GM11168 (cell line): ENCODE measurements at regions not wholly inside any gene's neighbourhood (a gene's known extent, or its start where the extent isn't known, plus 50 kb on each side); places are given as distances from the start of the nearest gene placed in this dataset.
"Not testable (repeated sequence)": the region's sequence is repeated elsewhere in the genome, so short reads cannot be mapped to it uniquely, and the experiment has no call there.

ENCODE experiments used
- in situ Hi-C: fragments of 300-500 bp; cut with MboI; formaldehyde crosslinking; loops from one replicate; pipeline ENCODE4 v1.12.0; 2022; ENCODE audit warnings: low sequenced_read_pairs; ENCODE audit not compliant: unreplicated experiment

DNA sequence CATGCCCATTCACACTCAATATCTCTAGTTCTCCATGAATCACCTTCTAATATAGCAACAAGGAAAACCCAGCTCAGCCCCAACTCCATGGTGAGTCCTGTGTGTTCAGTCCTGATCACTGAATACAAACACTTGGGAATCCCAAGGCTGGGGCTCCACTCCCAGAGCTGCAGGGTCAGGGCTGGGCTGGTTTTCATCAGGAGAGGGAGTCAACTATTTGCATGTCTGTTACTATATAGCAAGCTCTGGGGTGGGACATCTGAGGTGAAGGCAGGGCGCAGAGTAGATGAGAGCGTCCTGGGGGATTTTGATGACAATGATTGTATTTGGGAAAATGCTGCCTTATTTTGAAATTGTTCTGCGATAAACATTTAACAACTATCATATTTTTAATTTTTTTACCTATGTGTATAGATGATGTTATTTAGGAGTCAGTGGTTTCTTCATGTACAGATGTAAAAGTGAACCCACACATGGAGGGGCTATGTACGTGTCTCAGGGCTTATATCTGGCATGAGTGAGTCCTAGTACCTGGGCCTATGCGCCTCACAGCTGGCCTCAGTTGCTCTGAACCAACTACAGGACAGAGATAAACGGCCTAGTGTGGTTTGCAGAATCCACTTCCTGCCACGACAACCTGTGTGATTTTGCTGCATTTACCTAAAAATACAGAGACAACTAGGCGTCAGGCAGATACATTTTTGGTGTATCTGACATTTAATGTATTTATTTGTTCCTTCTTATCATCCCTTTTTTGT, 603.7 kb downstream of the TMEM121 start:
- in situ Hi-C loops: not testable (repeated sequence)

DNA sequence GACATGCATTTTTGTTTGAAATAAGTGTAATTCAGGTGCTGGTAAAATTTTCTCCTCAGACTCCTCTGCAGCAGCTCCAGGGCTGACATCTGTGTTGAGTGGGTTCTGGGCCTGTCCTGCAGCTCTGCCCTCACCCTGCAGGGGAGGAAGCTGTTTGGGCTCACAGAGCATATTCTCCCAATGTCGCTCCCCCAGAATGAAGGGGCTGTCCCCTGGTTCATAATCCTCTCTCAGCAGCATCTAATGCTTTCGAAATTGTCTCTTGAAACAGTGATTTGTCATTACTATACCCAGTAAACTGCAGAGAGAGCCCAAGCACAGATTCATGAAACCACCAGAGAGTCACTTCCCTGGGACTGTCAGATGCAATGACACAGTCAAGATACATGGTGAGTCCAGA, 606.7 kb downstream of the TMEM121 start:
- in situ Hi-C loops: not testable (repeated sequence)

DNA sequence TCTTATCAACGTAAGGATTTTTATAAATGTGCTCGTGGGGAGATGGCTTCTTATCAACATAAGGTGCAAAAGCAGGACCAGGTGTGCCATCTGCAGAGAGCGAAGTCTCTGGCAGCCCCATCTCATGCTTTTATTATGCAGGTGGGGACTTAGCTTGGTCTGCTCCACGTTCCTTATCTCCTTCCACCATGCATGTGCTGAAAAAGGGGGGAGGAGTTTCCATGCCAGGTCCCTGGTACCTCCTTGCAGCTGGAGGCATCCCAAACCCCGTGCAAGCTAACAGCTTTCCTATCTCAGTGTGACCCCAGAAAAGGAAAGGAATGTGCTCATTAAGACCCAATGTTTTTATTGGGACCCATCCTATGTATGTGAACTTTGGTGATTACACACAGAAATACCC, 608.5 kb downstream of the TMEM121 start:
- in situ Hi-C loops: no loop called here

DNA sequence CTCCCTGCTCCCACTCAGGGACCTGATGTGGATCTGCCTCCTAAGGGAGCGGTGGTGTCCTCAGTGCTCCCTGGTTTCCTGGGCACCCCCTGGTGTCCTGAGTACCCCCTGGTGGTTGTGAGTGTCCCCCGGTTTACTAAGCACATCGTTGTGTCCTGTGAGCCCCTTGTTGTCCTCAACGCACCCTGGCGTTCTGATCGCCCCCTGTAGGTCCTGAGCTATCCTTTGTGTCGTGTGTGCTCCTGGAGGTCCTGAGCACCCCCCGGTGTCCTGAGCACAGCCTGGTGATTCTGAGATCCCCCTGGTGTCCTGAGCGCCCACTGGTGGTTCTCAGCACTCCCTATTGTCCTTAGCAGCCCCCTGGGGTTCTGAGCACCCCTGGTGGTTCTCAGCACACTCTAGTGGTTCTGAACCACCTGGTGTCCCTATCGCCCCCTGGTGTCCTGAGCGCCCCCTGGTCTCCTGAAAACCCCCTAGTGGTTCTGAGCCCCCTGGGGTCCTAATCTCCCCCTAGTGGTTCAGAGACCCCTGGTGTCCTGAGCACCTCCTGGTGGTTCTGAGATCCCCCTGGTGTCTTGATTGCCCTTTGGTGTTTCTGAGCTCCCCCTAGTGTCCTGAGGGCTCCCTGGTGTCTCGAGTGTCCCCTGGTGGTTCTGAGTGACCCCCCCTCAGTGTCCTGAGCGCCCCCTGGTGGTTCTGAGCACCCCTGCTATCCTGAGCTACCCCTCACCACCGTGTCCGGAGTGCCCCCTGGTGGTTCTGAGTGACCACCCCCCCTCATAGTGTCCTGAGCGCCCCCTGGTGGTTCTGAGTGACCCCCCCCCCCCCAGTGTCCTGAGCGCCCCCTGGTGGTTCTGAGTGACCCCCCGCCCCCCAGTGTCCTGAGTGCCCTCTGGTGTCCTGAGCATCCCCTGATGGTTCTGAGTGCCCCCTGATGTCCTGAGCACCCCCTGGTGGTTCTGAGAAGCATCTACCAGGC, 615.1 kb downstream of the TMEM121 start:
- in situ Hi-C loops: no loop called here

DNA sequence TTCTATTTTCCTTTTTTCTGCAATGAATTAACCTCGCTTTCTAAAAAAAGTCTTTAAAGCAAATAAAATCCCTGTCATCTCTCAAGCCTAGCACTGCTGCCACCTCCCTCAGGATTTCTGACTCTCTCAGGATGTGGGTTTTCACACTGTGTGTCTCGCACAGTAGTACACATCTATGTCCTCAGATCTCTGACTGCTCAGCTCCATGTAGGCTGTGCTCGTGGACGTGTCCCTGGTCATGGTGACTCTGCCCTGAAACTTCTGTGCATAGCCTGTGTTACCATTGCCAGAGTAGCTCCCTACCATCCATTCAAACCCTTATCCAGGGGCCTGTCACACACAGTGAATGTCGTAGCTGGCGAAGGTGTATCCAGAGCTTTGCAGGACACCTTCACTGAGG, 619.3 kb downstream of the TMEM121 start:
- in situ Hi-C loops: not testable (repeated sequence)

DNA sequence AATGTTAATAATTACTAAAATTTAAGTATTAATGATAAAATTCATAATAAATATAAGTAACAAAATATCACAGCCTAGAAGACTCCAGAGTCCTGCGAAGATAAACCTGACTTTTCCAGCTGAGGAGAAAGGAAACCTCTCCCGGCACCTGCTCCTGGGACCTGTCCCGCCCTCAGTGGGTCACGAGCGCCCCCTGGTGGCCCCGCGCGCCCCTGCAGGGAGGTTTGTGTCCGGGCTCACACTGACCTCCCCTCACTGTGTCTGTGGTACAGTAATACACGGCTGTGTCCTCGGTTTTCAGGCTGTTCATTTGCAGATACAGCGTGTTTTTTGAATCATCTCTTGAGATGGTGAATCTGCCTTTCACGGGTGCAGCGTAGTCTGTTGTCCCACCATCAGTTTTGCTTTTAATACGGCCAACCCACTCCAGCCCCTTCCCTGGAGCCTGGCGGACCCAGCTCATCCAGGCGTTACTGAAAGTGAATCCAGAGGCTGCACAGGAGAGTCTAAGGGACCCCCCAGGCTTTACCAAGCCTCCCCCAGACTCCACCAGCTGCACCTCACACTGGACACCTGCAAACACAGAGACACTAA, 627.1 kb downstream of the TMEM121 start:
- in situ Hi-C loops: not testable (repeated sequence)

DNA sequence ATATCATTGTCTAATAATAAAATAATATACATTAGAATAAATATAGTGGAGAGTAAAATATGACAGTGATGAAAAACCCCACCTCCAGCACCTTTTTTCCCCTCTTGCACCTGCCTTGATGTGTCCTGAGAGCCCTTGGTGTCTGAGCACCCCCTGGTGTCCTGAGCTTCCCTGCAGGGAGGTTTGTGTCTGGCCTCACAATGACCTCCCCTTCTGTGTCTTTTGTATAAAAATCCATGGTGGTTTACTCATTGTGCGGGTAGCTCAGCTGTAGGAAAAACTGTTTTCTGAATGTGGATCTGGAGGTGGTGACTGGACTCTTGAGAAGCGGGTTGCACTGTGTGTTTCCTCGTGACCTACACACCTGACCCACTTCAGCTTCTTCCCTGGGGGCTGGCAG, 636.9 kb downstream of the TMEM121 start:
- in situ Hi-C loops: no loop called here

DNA sequence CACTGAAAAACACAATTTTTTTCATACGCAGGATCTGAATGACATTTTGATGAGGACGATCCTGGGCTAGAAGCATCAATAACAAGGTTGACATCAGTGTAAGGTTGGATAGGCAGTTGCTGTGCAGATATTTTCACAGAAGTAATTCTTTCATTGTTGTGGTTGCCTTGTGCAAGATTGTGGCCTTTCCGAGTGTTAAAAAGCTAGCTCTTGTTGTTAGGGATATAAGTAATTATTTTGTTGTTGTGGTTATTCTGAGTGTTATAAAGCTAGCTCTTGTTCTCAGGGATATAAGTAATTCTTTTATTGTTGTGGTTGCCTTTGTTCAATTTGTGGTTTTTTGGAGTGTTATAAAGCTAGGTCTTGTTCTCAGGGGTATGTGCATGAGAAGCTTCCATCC, 637.4 kb downstream of the TMEM121 start:
- in situ Hi-C loops: not testable (repeated sequence)

DNA sequence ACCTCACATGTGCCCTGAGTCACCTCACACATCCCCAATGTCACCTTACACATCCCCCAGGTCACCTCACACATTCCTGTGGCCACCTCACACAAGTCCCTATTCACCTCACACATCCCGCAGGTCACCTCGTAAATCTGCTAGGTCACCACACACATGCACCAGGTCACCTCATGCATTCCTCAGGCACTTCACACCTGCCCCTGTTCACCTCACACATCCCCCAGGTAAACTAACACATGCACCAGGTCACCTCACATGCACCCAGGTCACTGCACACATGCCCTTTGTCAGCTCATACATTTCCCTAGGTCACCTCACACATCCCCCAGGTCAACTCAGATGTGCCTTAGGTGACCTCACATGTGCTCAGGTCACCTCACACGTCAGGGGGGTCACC, 639.8 kb downstream of the TMEM121 start:
- in situ Hi-C loops: no loop called here

DNA sequence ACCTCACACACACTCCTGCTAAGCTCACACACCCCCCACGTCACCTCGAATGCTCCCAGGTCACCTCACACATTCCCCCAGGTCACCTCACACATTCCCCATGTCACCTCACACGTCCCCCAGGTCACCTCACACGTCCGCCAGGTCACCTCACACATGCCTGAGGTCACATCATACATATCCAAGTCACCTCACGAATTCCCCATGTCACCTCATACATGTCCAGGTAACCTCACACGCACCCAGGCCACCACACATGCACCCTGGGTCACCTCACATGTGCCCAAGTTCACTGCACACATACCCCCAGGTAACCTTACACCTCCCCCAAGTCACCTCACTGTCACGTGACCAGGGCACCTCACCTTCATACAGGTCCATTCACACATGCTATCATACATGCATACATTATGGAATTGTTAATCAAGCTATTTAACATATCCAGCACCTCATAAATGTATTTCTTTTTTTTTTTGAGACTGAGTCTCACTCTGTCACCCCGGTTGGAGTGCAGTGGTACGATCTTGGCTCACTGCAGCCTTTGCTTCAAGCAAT, 640.3 kb downstream of the TMEM121 start:
- in situ Hi-C loops: no loop called here

DNA sequence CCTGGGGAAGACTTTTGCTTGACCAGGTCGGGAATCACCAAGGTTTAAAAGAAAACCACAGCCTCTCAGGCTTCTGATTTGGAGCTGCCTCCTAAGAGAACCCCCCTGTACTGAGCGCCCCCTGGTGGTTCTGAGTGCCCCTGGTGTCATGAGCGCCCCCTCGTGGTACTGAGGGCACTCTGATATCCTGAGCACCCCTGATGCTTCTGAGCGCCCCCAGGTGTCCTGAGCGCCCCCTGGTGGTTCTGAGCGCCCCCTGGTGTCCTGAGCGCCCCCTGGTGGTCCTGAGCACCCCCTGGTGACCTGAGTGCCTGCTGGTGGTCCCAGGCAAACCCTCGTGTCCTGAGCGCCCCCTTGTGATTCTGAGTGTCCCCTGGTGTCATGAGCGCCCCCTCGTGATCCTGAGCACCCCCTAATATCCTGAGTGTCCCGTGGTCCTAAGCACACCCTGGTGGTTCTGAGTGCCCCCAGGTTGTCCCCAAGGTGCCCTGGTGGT, 643.8 kb downstream of the TMEM121 start:
- in situ Hi-C loops: not testable (repeated sequence)

DNA sequence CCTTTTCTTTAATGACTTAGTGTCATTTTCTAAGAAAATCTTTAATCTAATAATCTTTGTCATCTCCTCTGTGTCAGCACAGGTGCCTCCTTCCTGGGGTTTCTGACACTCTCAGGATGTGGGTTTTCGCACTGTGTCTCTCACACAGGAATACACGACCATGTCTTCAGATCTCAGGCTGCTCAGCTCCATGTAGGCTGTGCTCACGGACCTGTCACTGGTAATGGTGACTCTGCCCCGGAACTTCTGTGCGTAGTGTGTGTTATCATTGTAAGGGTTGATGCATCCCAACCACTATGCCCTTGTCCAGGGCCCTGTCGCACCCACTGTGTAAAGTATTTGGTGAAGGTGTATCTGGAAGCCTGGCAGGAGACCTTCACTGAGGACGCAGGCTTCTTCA, 647.8 kb downstream of the TMEM121 start:
- in situ Hi-C loops: no loop called here

DNA sequence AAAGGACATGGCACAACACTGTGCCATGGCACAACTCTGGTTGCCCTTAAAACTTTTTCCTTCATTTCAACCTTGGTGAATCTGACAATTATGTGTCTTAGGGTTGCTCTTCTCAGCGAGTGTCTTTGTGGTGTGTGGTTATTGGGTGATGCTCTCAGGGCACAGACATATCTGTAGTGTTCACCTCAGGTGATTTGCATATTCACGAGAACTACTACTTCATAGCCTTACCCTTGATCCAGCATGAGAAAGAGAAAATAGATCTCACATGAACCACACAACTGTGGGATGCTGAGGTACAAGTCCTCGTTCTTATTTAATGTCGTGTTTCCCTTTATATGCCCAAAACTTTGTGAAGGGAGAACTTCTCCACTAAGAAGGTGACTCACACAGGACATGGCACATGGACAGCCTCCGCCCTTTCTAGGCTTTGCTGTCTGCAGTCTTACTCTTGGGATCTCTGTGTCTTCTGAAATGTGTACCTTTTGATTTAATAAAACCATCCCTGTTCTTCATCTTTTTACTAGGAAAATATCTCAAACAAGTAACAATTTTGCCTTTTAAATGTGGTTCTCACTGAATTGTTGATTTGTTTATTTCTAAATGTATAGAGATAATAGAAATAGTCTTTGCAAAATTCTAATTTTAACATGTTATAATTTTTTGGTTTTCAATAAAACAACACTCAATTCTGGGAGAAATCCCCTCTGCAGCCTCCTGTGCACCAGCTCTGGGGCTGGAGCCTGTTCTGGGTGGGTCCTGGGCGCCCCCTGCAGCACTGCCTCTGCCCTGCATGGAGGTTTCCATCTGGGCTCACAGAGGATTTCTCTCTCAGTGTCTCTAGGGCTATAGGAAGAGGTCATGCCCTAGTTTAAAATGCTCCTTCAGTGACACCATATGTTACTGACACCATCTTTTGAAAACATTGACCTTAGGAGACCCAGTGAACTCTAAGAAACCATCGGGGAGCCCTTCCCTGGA, 651.2 kb downstream of the TMEM121 start:
- in situ Hi-C loops: not testable (repeated sequence)

DNA sequence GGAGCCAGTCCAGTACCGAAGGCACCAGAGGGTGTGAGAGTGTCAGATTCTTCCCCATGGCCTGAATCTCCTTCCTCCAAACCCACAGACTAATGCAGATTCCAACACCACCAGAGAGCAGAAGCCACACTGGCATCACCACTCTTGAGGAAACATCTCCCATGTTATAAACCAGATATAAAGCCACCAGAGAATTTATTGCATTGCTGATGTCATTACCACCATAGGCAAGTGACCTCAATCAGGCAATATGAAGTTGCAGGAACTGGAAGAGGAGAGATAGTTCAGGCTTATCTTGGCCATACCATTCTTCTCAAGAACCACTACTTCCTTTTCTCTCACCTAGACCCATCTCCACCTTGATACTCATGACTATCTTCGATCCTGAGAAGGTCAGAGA, 653.4 kb downstream of the TMEM121 start:
- in situ Hi-C loops: no loop called here

DNA sequence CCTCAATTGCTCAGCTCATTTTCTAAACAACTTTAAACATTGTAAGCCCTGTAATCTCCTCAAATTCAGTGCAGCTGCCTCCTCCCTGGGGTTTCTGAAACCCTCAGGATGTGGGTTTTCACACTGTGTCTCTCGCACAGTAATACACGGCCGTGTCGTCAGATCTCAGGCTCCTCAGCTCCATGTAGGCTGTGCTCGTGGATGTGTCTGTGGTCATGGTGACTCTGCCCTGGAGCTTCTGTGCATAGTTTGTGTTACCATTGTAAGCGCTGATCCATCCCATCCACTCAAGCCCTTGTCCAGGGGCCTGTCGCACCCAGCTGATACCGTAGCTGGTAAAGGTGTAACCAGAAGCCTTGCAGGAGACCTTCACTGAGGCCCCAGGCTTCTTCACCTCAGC, 658.4 kb downstream of the TMEM121 start:
- in situ Hi-C loops: not testable (repeated sequence)

DNA sequence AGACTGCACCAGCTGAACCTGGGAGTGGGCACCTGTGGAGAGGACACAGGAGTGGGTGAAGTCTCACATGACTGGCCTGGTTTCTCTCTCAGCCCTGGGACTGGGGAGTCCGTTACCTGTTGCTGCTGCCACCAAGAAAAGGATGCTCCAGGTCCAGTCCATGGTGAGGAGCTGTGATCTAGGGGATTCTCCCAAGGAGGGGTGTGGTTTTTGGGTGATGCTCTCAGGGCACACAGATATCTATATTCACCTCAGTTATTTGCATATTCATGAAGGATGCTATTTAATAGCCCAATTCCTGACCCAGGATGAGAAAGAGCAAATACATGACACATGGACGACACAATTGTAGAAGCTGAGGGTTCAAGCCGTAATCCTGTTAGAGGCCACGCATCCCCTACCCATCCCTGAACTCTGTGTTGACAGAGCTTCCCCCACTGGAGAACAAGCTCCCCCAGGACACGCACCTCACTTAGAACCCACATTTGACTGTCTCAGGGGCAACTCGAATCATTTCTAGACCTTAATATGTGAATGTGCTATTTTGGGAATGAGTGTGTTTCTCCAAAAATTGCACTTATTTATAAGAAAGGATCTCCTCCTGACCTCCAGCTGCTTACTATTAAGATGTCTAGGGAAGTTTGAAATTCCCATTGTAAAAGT, 658.9 kb downstream of the TMEM121 start:
- in situ Hi-C loops: not testable (repeated sequence)

DNA sequence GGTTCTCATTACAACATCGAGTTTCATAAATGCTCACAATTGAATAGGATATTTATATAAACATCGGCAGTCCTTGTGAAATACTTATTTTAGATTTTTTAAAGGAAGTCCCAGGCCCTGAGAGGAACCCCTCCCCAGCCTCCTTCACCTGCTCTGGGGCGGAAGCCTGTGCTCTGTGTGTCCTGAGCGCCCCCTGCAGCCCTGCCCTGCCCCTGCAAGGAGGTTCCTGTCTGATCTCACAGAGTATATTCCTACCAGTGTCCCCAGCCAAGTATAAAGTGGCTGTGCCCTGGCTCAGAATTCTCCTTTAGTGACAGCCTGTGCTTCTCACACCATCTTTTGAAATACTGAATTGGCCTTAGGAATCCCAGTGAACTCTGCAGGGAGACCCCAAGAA, 659.5 kb downstream of the TMEM121 start:
- in situ Hi-C loops: no loop called here

DNA sequence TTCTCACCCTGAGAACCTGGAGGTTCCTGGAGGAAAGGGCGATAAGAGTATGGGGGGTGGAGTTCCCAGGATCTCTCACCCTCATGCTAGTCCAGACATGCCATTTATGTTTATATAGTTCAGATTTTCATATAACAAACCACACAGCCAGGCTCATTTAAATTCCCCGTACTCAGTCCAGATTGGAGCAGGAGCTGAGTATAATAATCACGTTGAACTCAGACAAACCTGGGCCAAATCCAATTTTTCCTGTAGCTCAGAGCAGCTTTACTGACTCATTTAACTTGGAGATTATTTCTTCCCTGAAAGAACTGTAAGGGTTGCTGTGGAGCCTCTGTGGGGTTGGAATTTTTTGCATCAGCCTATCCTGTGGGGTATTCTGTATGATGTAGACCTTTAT, 660.8 kb downstream of the TMEM121 start:
- in situ Hi-C loops: no loop called here

DNA sequence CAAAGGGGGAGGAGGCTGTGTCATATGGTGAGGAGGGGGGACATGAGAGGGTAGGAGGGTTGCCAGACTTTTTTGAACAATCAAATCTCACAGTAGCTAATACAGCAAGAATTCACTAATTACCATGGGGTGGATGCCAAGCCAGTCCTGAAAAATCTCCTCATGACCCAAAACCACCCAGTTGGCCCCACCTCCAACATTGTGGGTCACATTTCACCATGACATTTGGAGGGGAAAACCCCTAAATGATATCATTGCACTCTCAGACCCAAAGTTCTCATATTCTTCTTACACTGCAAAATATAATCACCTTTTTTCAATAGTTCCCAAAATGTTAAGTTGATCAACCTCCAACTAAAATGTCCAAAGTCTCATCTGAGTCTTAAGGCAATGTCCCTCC, 666.3 kb downstream of the TMEM121 start:
- in situ Hi-C loops: not testable (repeated sequence)
